A549 (cell line): ENCODE measurements at regions not wholly inside any gene's neighbourhood (a gene's known extent, or its start where the extent isn't known, plus 50 kb on each side); places are given as distances from the start of the nearest gene placed in this dataset.

Experiments used
- RNF2 ChIP-seq: fragments of 200-600 bp; sonication (generic); IDR thresholded peaks from 2 replicates; pipeline ENCODE4 v1.6.1; 2016; ENCODE audit warnings: low read depth, mild to moderate bottlenecking, antibody characterized with exemption, moderate library complexity, borderline replicate concordance
- TF ChIP-seq, protein P1 (sequence below): fragments of >200 bp; sonication (Bioruptor Twin); formaldehyde crosslinking; IDR thresholded peaks from 3 replicates; pipeline ENCODE4 v1.5.1; 2016
- TF ChIP-seq, protein P2 (sequence below): fragments of 450-650 bp; IDR thresholded peaks from 2 replicates; pipeline ENCODE4 v1.6.1; 2014; ENCODE audit warnings: antibody characterized with exemption

DNA sequence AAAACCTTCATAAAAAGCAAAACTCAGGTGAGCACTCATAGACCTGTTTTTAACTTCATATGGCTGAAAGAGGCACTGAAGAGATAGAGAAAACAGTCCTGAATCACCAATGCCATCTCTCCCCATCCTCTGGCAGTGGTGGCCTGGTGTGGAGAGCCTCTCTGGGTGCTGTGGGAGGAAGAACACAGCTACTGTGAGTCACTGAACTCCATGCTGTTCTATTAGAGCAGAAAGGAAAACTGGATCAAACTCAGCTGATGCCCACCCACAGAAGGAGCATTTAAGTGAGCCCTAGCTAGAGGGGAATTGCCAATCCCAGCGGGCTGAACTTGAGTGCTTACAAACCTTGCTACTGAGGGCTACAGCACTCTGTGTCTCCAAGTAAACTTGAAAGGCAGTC lies 115.3 kb upstream of the SESN3 start:
- TF ChIP-seq, protein P1, sequence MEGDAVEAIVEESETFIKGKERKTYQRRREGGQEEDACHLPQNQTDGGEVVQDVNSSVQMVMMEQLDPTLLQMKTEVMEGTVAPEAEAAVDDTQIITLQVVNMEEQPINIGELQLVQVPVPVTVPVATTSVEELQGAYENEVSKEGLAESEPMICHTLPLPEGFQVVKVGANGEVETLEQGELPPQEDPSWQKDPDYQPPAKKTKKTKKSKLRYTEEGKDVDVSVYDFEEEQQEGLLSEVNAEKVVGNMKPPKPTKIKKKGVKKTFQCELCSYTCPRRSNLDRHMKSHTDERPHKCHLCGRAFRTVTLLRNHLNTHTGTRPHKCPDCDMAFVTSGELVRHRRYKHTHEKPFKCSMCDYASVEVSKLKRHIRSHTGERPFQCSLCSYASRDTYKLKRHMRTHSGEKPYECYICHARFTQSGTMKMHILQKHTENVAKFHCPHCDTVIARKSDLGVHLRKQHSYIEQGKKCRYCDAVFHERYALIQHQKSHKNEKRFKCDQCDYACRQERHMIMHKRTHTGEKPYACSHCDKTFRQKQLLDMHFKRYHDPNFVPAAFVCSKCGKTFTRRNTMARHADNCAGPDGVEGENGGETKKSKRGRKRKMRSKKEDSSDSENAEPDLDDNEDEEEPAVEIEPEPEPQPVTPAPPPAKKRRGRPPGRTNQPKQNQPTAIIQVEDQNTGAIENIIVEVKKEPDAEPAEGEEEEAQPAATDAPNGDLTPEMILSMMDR, result no peak
- TF ChIP-seq RNF2, result no peak
- TF ChIP-seq, protein P2, sequence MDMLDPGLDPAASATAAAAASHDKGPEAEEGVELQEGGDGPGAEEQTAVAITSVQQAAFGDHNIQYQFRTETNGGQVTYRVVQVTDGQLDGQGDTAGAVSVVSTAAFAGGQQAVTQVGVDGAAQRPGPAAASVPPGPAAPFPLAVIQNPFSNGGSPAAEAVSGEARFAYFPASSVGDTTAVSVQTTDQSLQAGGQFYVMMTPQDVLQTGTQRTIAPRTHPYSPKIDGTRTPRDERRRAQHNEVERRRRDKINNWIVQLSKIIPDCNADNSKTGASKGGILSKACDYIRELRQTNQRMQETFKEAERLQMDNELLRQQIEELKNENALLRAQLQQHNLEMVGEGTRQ, result no peak
